ENCODE measurements at regions not wholly inside any gene's neighbourhood (a gene's known extent, or its start where the extent isn't known, plus 50 kb on each side); places are given as distances from the start of the nearest gene placed in this dataset.
A peak's percentile ranks its signal among the peaks of the same experiment; 100 is the strongest.

GRCh38 chr1:38586993-38587646 lies 272.5 kb downstream of the RRAGC start:
- H3K27me3 ChIP-seq (ENCODE audit: insufficient read depth, poor library complexity, severe bottlenecking), result no peaks in the 10 kb centered on the region
- no peak for TF ChIP-seq POLR2AphosphoS5 (IDR thresholded peaks at IDR 0.05; ENCODE audit: low read depth)
- TF ChIP-seq, protein P1, sequence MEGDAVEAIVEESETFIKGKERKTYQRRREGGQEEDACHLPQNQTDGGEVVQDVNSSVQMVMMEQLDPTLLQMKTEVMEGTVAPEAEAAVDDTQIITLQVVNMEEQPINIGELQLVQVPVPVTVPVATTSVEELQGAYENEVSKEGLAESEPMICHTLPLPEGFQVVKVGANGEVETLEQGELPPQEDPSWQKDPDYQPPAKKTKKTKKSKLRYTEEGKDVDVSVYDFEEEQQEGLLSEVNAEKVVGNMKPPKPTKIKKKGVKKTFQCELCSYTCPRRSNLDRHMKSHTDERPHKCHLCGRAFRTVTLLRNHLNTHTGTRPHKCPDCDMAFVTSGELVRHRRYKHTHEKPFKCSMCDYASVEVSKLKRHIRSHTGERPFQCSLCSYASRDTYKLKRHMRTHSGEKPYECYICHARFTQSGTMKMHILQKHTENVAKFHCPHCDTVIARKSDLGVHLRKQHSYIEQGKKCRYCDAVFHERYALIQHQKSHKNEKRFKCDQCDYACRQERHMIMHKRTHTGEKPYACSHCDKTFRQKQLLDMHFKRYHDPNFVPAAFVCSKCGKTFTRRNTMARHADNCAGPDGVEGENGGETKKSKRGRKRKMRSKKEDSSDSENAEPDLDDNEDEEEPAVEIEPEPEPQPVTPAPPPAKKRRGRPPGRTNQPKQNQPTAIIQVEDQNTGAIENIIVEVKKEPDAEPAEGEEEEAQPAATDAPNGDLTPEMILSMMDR (IDR thresholded peaks at IDR 0.05; ENCODE audit: insufficient read depth, low read length), result peak; percentile 93
- no peak for TF ChIP-seq SPI1 (IDR thresholded peaks at IDR 0.05; ENCODE audit: borderline replicate concordance, low read depth)
- TF ChIP-seq GABPA (IDR thresholded peaks at IDR 0.05; ENCODE audit: low read depth), result no peak
- TF ChIP-seq, protein P2, sequence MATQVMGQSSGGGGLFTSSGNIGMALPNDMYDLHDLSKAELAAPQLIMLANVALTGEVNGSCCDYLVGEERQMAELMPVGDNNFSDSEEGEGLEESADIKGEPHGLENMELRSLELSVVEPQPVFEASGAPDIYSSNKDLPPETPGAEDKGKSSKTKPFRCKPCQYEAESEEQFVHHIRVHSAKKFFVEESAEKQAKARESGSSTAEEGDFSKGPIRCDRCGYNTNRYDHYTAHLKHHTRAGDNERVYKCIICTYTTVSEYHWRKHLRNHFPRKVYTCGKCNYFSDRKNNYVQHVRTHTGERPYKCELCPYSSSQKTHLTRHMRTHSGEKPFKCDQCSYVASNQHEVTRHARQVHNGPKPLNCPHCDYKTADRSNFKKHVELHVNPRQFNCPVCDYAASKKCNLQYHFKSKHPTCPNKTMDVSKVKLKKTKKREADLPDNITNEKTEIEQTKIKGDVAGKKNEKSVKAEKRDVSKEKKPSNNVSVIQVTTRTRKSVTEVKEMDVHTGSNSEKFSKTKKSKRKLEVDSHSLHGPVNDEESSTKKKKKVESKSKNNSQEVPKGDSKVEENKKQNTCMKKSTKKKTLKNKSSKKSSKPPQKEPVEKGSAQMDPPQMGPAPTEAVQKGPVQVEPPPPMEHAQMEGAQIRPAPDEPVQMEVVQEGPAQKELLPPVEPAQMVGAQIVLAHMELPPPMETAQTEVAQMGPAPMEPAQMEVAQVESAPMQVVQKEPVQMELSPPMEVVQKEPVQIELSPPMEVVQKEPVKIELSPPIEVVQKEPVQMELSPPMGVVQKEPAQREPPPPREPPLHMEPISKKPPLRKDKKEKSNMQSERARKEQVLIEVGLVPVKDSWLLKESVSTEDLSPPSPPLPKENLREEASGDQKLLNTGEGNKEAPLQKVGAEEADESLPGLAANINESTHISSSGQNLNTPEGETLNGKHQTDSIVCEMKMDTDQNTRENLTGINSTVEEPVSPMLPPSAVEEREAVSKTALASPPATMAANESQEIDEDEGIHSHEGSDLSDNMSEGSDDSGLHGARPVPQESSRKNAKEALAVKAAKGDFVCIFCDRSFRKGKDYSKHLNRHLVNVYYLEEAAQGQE (IDR thresholded peaks at IDR 0.05; ENCODE audit: insufficient replicate concordance, low read depth), result no peak
- no peak overlapping the region for H3K4me3 ChIP-seq (replicated peaks; ENCODE audit: insufficient read depth, low read length)
- DNase-seq (ENCODE audit: low read depth in 1 of 2, low spot score in 1 of 2), result peak in 1 of 2 experiments; percentile 38
- no peak overlapping the region for H3K27ac ChIP-seq (replicated peaks)

GRCh38 chr1:38585971-38586370 lies 273.6 kb downstream of the RRAGC start:
- H3K27ac ChIP-seq (replicated peaks), result no peak overlapping the region
- TF ChIP-seq, protein P2 (IDR thresholded peaks at IDR 0.05; ENCODE audit: insufficient replicate concordance, low read depth), result no peak
- TF ChIP-seq POLR2AphosphoS5 (IDR thresholded peaks at IDR 0.05; ENCODE audit: low read depth) (no peak), GABPA (IDR thresholded peaks at IDR 0.05; ENCODE audit: low read depth) (no peak), SPI1 (IDR thresholded peaks at IDR 0.05; ENCODE audit: borderline replicate concordance, low read depth) (no peak)
- TF ChIP-seq, protein P1 (IDR thresholded peaks at IDR 0.05; ENCODE audit: insufficient read depth, low read length), result no peak
- no peak for DNase-seq (ENCODE audit: low read depth in 1 of 2, low spot score in 1 of 2)

DNA sequence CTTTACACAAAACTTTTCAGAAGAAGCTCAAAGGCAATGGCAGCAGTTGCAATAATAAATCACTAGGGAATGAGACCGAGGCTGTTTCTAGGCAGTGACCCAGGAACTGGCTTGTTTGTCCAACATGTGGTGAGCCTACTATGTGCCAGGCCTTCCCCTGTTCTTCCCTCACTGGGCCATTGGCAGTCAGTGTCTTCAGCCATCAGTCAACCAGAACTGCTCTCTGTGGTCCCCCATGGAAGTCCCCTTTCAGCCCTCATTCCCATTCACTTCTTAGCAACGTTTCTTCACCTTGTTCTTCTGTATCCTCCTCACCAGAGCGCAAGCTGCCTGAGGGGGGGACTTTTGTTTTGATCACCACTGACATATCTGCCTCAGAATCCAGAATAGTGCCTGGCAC lies 274.1 kb downstream of the RRAGC start:
- TF ChIP-seq GABPA (IDR thresholded peaks at IDR 0.05; ENCODE audit: low read depth) (no peak), POLR2AphosphoS5 (IDR thresholded peaks at IDR 0.05; ENCODE audit: low read depth) (no peak), SPI1 (IDR thresholded peaks at IDR 0.05; ENCODE audit: borderline replicate concordance, low read depth) (no peak)
- TF ChIP-seq, protein P2 (IDR thresholded peaks at IDR 0.05; ENCODE audit: insufficient replicate concordance, low read depth), result no peak
- TF ChIP-seq, protein P1 (IDR thresholded peaks at IDR 0.05; ENCODE audit: insufficient read depth, low read length), result no peak
- no peak for DNase-seq (ENCODE audit: low read depth in 1 of 2, low spot score in 1 of 2)
- H3K27ac ChIP-seq (replicated peaks), result no peak overlapping the region

More at GRCh38 chr1:38585971-38586370, 273.6 kb downstream of the RRAGC start:
- no peaks in the 10 kb centered on the region for H3K27me3 ChIP-seq (ENCODE audit: insufficient read depth, poor library complexity, severe bottlenecking)
- H3K4me3 ChIP-seq (replicated peaks; ENCODE audit: insufficient read depth, low read length), result no peak overlapping the region

More for the DNA sequence above, 274.1 kb downstream of the RRAGC start:
- no peaks in the 10 kb centered on the region for H3K27me3 ChIP-seq (ENCODE audit: insufficient read depth, poor library complexity, severe bottlenecking)
- H3K4me3 ChIP-seq (replicated peaks; ENCODE audit: insufficient read depth, low read length), result no peak overlapping the region

Data from HL-60 (cell line).